Endothelial cell of umbilical vein (primary cell): ENCODE measurements at regions not wholly inside any gene's neighbourhood (a gene's known extent, or its start where the extent isn't known, plus 50 kb on each side); places are given as distances from the start of the nearest gene placed in this dataset.

Source experiments
- BruUV-seq: library from RNA; stranded (reverse); fragments of 400-500 nt; replicated peaks from 2 replicates; lab custom pipeline; 2021; lab: Mats Ljungman, UMichigan
- CTCF ChIA-PET: fragments of 300-600, 350-600 bp; sonication (Branson Sonifier 250); formaldehyde crosslinking; loops from one replicate; lab custom pipeline; 2021; ENCODE audit warnings: antibody characterized with exemption, inconsistent platforms; lab: Charles Lee
- POLR2A ChIA-PET: fragments of 300-600, 350-600 bp; sonication (Branson Sonifier 250); formaldehyde crosslinking; loops from one replicate; lab custom pipeline; 2021; ENCODE audit warnings: antibody characterized with exemption, inconsistent platforms; lab: Charles Lee
- DNase-seq: peaks from one replicate; pipeline ENCODE4 v3.0.0-alpha.2; 2011; ENCODE audit warnings: low read depth, low spot score
- FAIRE-seq: peaks from 2 replicates; lab custom pipeline; 2011; peaks lifted over from hg19 to GRCh38; lab: Jason Lieb, UNC
- H2AFZ ChIP-seq: 2 replicates; pipeline ENCODE4 v1.6.0; 2012; ENCODE audit warnings: low read depth, low read length, control low read depth, inconsistent platforms
- H3K27ac ChIP-seq: 2 replicates; pipeline ENCODE4 v1.5.1; 2011; ENCODE audit warnings: low read depth, mild to moderate bottlenecking, control low read depth, low read length, moderate library complexity; ENCODE audit not compliant: insufficient read depth
- H3K27me3 ChIP-seq, 2 experiments: 2 replicates each; pipeline versions ENCODE4 v1.6.0 to v1.6.1; 2011; ENCODE audit warnings: low read length in 2 of 2, mixed read lengths in 1 of 2; ENCODE audit not compliant: control insufficient read depth in 2 of 2, insufficient read depth in 2 of 2
- H3K36me3 ChIP-seq, 2 experiments: 2 replicates in 1 of 2; 3 replicates in 1 of 2; pipeline ENCODE4 v1.5.1; 2011; ENCODE audit warnings: low read length in 2 of 2, mild to moderate bottlenecking in 1 of 2, moderate library complexity in 1 of 2; ENCODE audit not compliant: control insufficient read depth in 2 of 2, insufficient read depth in 2 of 2; ENCODE audit errors: extremely low read depth in 1 of 2
- H3K4me1 ChIP-seq: 3 replicates; pipeline ENCODE4 v1.5.1; 2011; ENCODE audit warnings: mild to moderate bottlenecking, low read length; ENCODE audit not compliant: control insufficient read depth, insufficient read depth; ENCODE audit errors: extremely low read depth
- H3K4me2 ChIP-seq: 2 replicates; pipeline ENCODE4 v1.6.1; 2011; ENCODE audit warnings: low read length, control low read depth, mixed read lengths; ENCODE audit not compliant: insufficient read depth
- H3K4me3 ChIP-seq, 3 experiments: fragments of 200-600 bp in 1 of 3; sonication (generic), shearing (Covaris generic) in 1 of 3; replicated peaks in 1 of 3; 2 replicates each; pipeline ENCODE4 v1.5.1; 2011 to 2016; ENCODE audit warnings: control low read depth in 3 of 3, low read length in 3 of 3, mild to moderate bottlenecking in 2 of 3, inconsistent platforms in 1 of 3, low read depth in 1 of 3, moderate library complexity in 1 of 3; ENCODE audit not compliant: insufficient read depth in 1 of 3
- H3K79me2 ChIP-seq: 2 replicates; pipeline ENCODE4 v1.6.0; 2012; ENCODE audit warnings: low read length, inconsistent platforms; ENCODE audit not compliant: control insufficient read depth, insufficient read depth
- H3K9ac ChIP-seq: replicated peaks from 2 replicates; pipeline ENCODE3; 2011; ENCODE audit warnings: low read length, control low read depth; ENCODE audit not compliant: insufficient read depth; ENCODE audit errors: extremely low read depth
- H3K9me1 ChIP-seq: replicated peaks from 3 replicates; pipeline ENCODE4 v1.6.0; 2011; ENCODE audit warnings: mild to moderate bottlenecking, low read length; ENCODE audit not compliant: control insufficient read depth, insufficient read depth; ENCODE audit errors: extremely low read depth
- H3K9me3 ChIP-seq: replicated peaks from 2 replicates; pipeline ENCODE4 v1.5.1; 2012; ENCODE audit warnings: low read length, inconsistent platforms; ENCODE audit not compliant: control insufficient read depth, insufficient read depth
- H4K20me1 ChIP-seq: replicated peaks from 2 replicates; pipeline ENCODE3; 2011; ENCODE audit warnings: mild to moderate bottlenecking, low read length; ENCODE audit not compliant: control insufficient read depth, insufficient read depth; ENCODE audit errors: extremely low read depth
- CTCF ChIP-seq, 2 donors: IDR thresholded peaks; 1 replicate in 1 of 2; 2 replicates in 1 of 2; pipeline ENCODE4 v1.5.1; 2011; ENCODE audit warnings: low read length in 2 of 2, mild to moderate bottlenecking in 2 of 2, moderate library complexity in 2 of 2, control low read depth in 1 of 2, inconsistent platforms in 1 of 2, low read depth in 1 of 2; ENCODE audit not compliant: insufficient read depth in 1 of 2; ENCODE audit errors: extremely low read depth in 1 of 2
- EZH2 ChIP-seq: IDR thresholded peaks from 2 replicates; pipeline ENCODE4 v1.6.1; 2012; ENCODE audit warnings: borderline replicate concordance, low read depth, mild to moderate bottlenecking, moderate library complexity, low read length, inconsistent platforms; ENCODE audit not compliant: severe bottlenecking
- FOS ChIP-seq: IDR thresholded peaks from 2 replicates; pipeline ENCODE4 v1.6.1; 2011; ENCODE audit warnings: mild to moderate bottlenecking, low read length, moderate library complexity, borderline replicate concordance; ENCODE audit not compliant: insufficient read depth
- GATA2 ChIP-seq: IDR thresholded peaks from 2 replicates; pipeline ENCODE4 v1.7.0; 2011; ENCODE audit warnings: low read depth, mild to moderate bottlenecking, moderate library complexity, mixed read lengths, low read length; ENCODE audit not compliant: insufficient read length, insufficient read depth
- MYC ChIP-seq: IDR thresholded peaks from one replicate; pipeline ENCODE4 v1.6.1; 2011; ENCODE audit warnings: mild to moderate bottlenecking, low read depth, low read length
- POLR2A ChIP-seq: IDR thresholded peaks from 2 replicates; pipeline ENCODE4 v1.6.1; 2012; ENCODE audit warnings: low read depth, mild to moderate bottlenecking, control low read depth, low read length
- POLR2AphosphoS5 ChIP-seq: IDR thresholded peaks from 2 replicates; pipeline ENCODE4 v1.6.1; 2012; ENCODE audit warnings: low read depth, mild to moderate bottlenecking, control low read depth, low read length, moderate library complexity; ENCODE audit not compliant: insufficient read depth
- dilution Hi-C: fragments of 300-500 bp; cut with MboI; formaldehyde crosslinking; loops from one replicate; pipeline ENCODE4 v1.15.0; 2019; ENCODE audit warnings: low sequenced_read_pairs; ENCODE audit not compliant: extremely low pct_ligation_motif_present
- intact Hi-C: fragments of 100-400 bp; cut with micrococcal nuclease; formaldehyde crosslinking; loops from one replicate; pipeline ENCODE4 v1.10.0; 2022
- TF ChIP-seq, protein P1 (sequence below): IDR thresholded peaks from 2 replicates; pipeline ENCODE4 v1.6.1; 2011; ENCODE audit not compliant: insufficient read depth, insufficient read length

DNA sequence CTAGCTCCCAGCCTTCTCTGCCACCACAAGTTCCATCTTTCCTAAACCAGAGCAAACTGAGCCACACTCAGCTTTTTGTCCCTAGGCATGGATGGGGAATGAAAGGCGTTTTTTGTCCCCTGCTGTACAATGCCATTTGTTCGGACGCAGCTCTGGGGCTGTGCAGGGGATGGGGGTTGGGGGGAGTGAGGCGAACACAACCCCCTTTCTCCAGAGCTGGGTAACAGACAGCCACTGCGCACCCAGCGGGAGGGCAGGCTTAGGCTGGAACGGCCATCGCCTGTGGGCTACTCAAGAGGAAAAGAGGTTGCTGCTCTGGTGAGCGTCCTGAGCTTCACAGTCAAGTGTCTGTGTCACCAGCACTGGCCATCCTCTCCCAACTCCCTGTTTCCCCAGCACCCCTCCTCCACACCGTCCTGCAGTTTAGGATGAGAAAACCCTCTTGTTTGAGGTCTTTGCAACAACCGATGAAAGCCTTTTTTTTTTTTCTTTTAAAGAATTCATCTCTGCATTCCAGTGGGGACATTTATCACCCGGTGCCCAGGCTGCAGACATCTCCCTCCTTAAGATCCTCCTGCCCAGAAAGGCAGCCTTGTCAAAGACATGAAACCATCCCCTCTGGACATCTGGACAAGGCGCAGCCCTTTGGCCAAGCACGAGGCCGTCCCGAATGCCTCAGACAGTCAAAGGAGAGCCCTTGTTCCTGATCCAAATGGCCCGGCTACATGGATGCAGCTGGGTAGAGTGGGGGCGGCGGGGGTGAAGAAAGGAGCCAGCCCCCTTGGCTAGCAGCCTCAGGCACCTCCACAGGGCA is 419.6 kb downstream of the BCOR start:
- H3K36me3 ChIP-seq: no peaks in the 10 kb centered on the region
- intact Hi-C loops (no loop called here), dilution Hi-C loops (no loop called here)
- H3K27me3 ChIP-seq: no peaks in the 10 kb centered on the region
- no peaks in the 10 kb centered on the region for H4K20me1 ChIP-seq
- H2AFZ ChIP-seq: no peak overlapping the region
- DNase-seq (no peak), FAIRE-seq (no peak)
- H3K4me2 ChIP-seq: no peak overlapping the region
- H3K9ac ChIP-seq: no peak overlapping the region
- H3K4me3 ChIP-seq: no peak overlapping the region
- H3K79me2 ChIP-seq: no peaks in the 10 kb centered on the region
- H3K27ac ChIP-seq: no peak overlapping the region
- TF ChIP-seq MYC (no peak), GATA2 (no peak), FOS (no peak), EZH2 (no peak), CTCF (IDR thresholded peaks at IDR 0.05; ENCODE audit: extremely low read depth in 1 of 2, insufficient read depth in 1 of 2, low read depth in 1 of 2, low read length in 2 of 2) (no peak), POLR2AphosphoS5 (no peak), POLR2A (no peak)
- TF ChIP-seq, protein P1, sequence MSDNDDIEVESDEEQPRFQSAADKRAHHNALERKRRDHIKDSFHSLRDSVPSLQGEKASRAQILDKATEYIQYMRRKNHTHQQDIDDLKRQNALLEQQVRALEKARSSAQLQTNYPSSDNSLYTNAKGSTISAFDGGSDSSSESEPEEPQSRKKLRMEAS: no peak
- no TSS peak for BruUV-seq
- CTCF ChIA-PET: interaction anchor here (0.9 kb wide), 1 partner anchor 11 kb away, joined by 3 read pairs; no protein-coding TSS in a partner anchor
- no peaks in the 10 kb centered on the region for H3K9me1 ChIP-seq
- no peaks in the 10 kb centered on the region for H3K4me1 ChIP-seq
- POLR2A ChIA-PET: no interaction called here
- H3K9me3 ChIP-seq: no peaks in the 10 kb centered on the region
